GM12874 (cell line): ENCODE measurements at regions not wholly inside any gene's neighbourhood (a gene's known extent, or its start where the extent isn't known, plus 50 kb on each side); places are given as distances from the start of the nearest gene placed in this dataset.

Experiments
- CTCF ChIP-seq: IDR thresholded peaks from 2 replicates; pipeline ENCODE4 v1.5.1; 2011; ENCODE audit warnings: low read depth, mild to moderate bottlenecking, control low read depth, low read length, moderate library complexity; ENCODE audit not compliant: insufficient read depth

- no peak for TF ChIP-seq CTCF
Observed at GRCh38 chrX:28108186-28108945, 127.1 kb upstream of the DCAF8L1 start.

GRCh38 chrX:28099166-28099565 is 117.9 kb upstream of the DCAF8L1 start:
- TF ChIP-seq CTCF, result no peak

- TF ChIP-seq CTCF, result no peak
Observed at GRCh38 chrX:28085653-28086052, 104.4 kb upstream of the DCAF8L1 start.

GRCh38 chrX:28058901-28059300 is 77.7 kb upstream of the DCAF8L1 start:
- no peak for TF ChIP-seq CTCF

- no peak for TF ChIP-seq CTCF
Observed at GRCh38 chrX:28042826-28043564, 61.7 kb upstream of the DCAF8L1 start.

GRCh38 chrX:28042260-28042659 is 61.0 kb upstream of the DCAF8L1 start:
- TF ChIP-seq CTCF, result no peak

- TF ChIP-seq CTCF, result no peak
Observed at GRCh38 chrX:28039258-28039657, 58.0 kb upstream of the DCAF8L1 start.
